ENCODE measurements at regions not wholly inside any gene's neighbourhood (a gene's known extent, or its start where the extent isn't known, plus 50 kb on each side); places are given as distances from the start of the nearest gene placed in this dataset.
A peak's percentile ranks its signal among the peaks of the same experiment; 100 is the strongest.

GRCh38 chr1:55284856-55285255, 69.7 kb upstream of the USP24 start:
- no peaks in the 10 kb centered on the region for H3K9me3 ChIP-seq
- DNase-seq = peak; percentile 13
- H3K27me3 ChIP-seq = no peaks in the 10 kb centered on the region
- no peak overlapping the region for H3K4me3 ChIP-seq (ENCODE audit: low read depth, low read length)
- peak; percentile 42 for TF ChIP-seq CTCF (IDR thresholded peaks at IDR 0.05; ENCODE audit: low read depth, low read length)
- H3K36me3 ChIP-seq = no peaks in the 10 kb centered on the region
- H3K4me1 ChIP-seq = no peaks in the 10 kb centered on the region

GRCh38 chr1:55282058-55282457, 66.9 kb upstream of the USP24 start:
- Histone ChIP-seq H3K27me3 (no peaks in the 10 kb centered on the region), H3K4me1 (peaks cover 3% of the 10 kb centered on the region; the same call in 1 of the 2 replicates), H3K4me3 (ENCODE audit: low read depth, low read length) (no peak overlapping the region), H3K9me3 (no peaks in the 10 kb centered on the region), H3K36me3 (no peaks in the 10 kb centered on the region)
- no peak for TF ChIP-seq CTCF (IDR thresholded peaks at IDR 0.05; ENCODE audit: low read depth, low read length)
- DNase-seq = no peak

- TF ChIP-seq CTCF (IDR thresholded peaks at IDR 0.05; ENCODE audit: low read depth, low read length) = no peak
- no peak for DNase-seq
Observed at GRCh38 chr1:55280731-55281130, 65.6 kb upstream of the USP24 start.

GRCh38 chr1:55279627-55280026, 64.5 kb upstream of the USP24 start:
- no peak for TF ChIP-seq CTCF (IDR thresholded peaks at IDR 0.05; ENCODE audit: low read depth, low read length)
- peaks cover 4% of the 10 kb centered on the region; the same call in 1 of the 2 replicates for H3K4me1 ChIP-seq
- no peaks in the 10 kb centered on the region for H3K9me3 ChIP-seq
- DNase-seq = no peak
- H3K36me3 ChIP-seq = no peaks in the 10 kb centered on the region
- no peaks in the 10 kb centered on the region for H3K27me3 ChIP-seq
- no peak overlapping the region for H3K4me3 ChIP-seq (ENCODE audit: low read depth, low read length)

More at GRCh38 chr1:55280731-55281130, 65.6 kb upstream of the USP24 start:
- Histone ChIP-seq H3K27me3 (no peaks in the 10 kb centered on the region), H3K36me3 (no peaks in the 10 kb centered on the region), H3K4me1 (peaks cover 4% of the 10 kb centered on the region; the same call in 1 of the 2 replicates), H3K4me3 (ENCODE audit: low read depth, low read length) (no peak overlapping the region), H3K9me3 (no peaks in the 10 kb centered on the region)

GRCh38 chr1:55278378-55278777, 63.2 kb upstream of the USP24 start:
- no peak for TF ChIP-seq CTCF (IDR thresholded peaks at IDR 0.05; ENCODE audit: low read depth, low read length)
- Histone ChIP-seq H3K36me3 (no peaks in the 10 kb centered on the region), H3K4me3 (ENCODE audit: low read depth, low read length) (no peak overlapping the region), H3K9me3 (no peaks in the 10 kb centered on the region), H3K27me3 (no peaks in the 10 kb centered on the region), H3K4me1 (peaks cover 4% of the 10 kb centered on the region; the same call in 1 of the 2 replicates)
- DNase-seq = no peak

- peaks cover 4% of the 10 kb centered on the region; the same call in 1 of the 2 replicates for H3K4me1 ChIP-seq
- no peaks in the 10 kb centered on the region for H3K36me3 ChIP-seq
- H3K4me3 ChIP-seq (ENCODE audit: low read depth, low read length) = peak overlapping the region; percentile 19; the same call in 1 of the 2 replicates
- no peaks in the 10 kb centered on the region for H3K9me3 ChIP-seq
- peak; percentile 84 for TF ChIP-seq CTCF (IDR thresholded peaks at IDR 0.05; ENCODE audit: low read depth, low read length)
- no peaks in the 10 kb centered on the region for H3K27me3 ChIP-seq
- DNase-seq = peak; percentile 73
Observed at GRCh38 chr1:55277377-55278130, 62.4 kb upstream of the USP24 start.
